GM23338 (cell line): ENCODE measurements at regions not wholly inside any gene's neighbourhood (a gene's known extent, or its start where the extent isn't known, plus 50 kb on each side); places are given as distances from the start of the nearest gene placed in this dataset.
"Not testable (repeated sequence)": the region's sequence is repeated elsewhere in the genome, so short reads cannot be mapped to it uniquely, and the experiment has no call there.

Experiments used
- ATAC-seq: fragments of 200-7000 bp; cut with Tn5 transposase; 3 replicates; pipeline ENCODE4 v1.9.1; 2020
- DNase-seq: peaks from one replicate; pipeline ENCODE4 v3.0.0-alpha.2; 2015; ENCODE audit warnings: low spot score
- H2AFZ ChIP-seq: fragments of 200-600 bp; sonication (generic); 2 replicates; pipeline ENCODE4 v1.8.0; 2016; ENCODE audit warnings: antibody characterized with exemption, mild to moderate bottlenecking, moderate library complexity
- H3F3A ChIP-seq: fragments of 200-600 bp; sonication (generic); replicated peaks from 2 replicates; pipeline ENCODE4 v1.8.0; 2017; ENCODE audit warnings: antibody characterized with exemption, mixed run types, low read depth
- H3K27ac ChIP-seq: fragments of 200-600 bp; sonication (generic); 2 replicates; pipeline ENCODE4 v1.6.1; 2016; ENCODE audit warnings: low read depth
- H3K27me3 ChIP-seq: fragments of 200-600 bp; sonication (generic); 2 replicates; pipeline ENCODE4 v1.8.0; 2016; ENCODE audit warnings: mild to moderate bottlenecking, mixed run types, moderate library complexity; ENCODE audit not compliant: insufficient read depth
- H3K36me3 ChIP-seq: fragments of 200-600 bp; sonication (generic); 2 replicates; pipeline ENCODE4 v1.8.0; 2016; ENCODE audit warnings: mild to moderate bottlenecking; ENCODE audit not compliant: insufficient read depth
- H3K4me1 ChIP-seq: fragments of 200-600 bp; sonication (generic); 2 replicates; pipeline ENCODE4 v1.8.0; 2016; ENCODE audit warnings: mild to moderate bottlenecking, moderate library complexity; ENCODE audit not compliant: insufficient read depth
- H3K4me2 ChIP-seq: fragments of 200-600 bp; sonication (generic); 2 replicates; pipeline ENCODE4 v1.7.1; 2017; ENCODE audit warnings: mixed run types
- H3K4me3 ChIP-seq: fragments of 200-600 bp; sonication (generic); 2 replicates; pipeline ENCODE4 v1.6.1; 2016; ENCODE audit warnings: mixed run types
- H3K79me2 ChIP-seq: fragments of 200-600 bp; sonication (generic); replicated peaks from 2 replicates; pipeline ENCODE4 v1.8.0; 2017; ENCODE audit warnings: mild to moderate bottlenecking; ENCODE audit not compliant: insufficient read depth
- H3K9me2 ChIP-seq: fragments of 200-600 bp; sonication (generic); 2 replicates; pipeline ENCODE4 v1.8.0; 2017; ENCODE audit not compliant: insufficient read depth
- H4K20me1 ChIP-seq: fragments of 200-600 bp; sonication (generic); replicated peaks from 2 replicates; pipeline ENCODE4 v1.8.0; 2017; ENCODE audit warnings: mild to moderate bottlenecking; ENCODE audit not compliant: insufficient read depth
- H3K27ac Mint-ChIP-seq: 2 replicates; pipeline ENCODE4 v1.8.0; 2020; ENCODE audit warnings: inconsistent platforms, mild to moderate bottlenecking, moderate library complexity, mixed read lengths
- H3K27me3 Mint-ChIP-seq: 3 replicates; pipeline ENCODE4 v1.8.0; 2022; ENCODE audit warnings: low read depth, mild to moderate bottlenecking, moderate library complexity, mixed read lengths, inconsistent platforms; ENCODE audit not compliant: insufficient read depth, poor library complexity
- H3K36me3 Mint-ChIP-seq: 3 replicates; pipeline ENCODE4 v1.8.0; 2021; ENCODE audit warnings: low read depth, mild to moderate bottlenecking, inconsistent platforms, moderate library complexity, mixed read lengths
- H3K4me1 Mint-ChIP-seq: 3 replicates; pipeline ENCODE4 v1.8.0; 2020; ENCODE audit warnings: mild to moderate bottlenecking, inconsistent platforms, mixed read lengths
- H3K4me3 Mint-ChIP-seq: 3 replicates; pipeline ENCODE4 v1.8.0; 2021; ENCODE audit warnings: moderate library complexity, mild to moderate bottlenecking, inconsistent platforms, mixed read lengths
- H3K9me3 Mint-ChIP-seq: 3 replicates; pipeline ENCODE4 v1.8.0; 2020; ENCODE audit warnings: moderate library complexity, mild to moderate bottlenecking, inconsistent platforms, mixed read lengths
- CREB1 ChIP-seq: fragments of 250-450 bp; sonication (Bioruptor Pico); IDR thresholded peaks from 2 replicates; pipeline ENCODE4 v1.5.0; 2020; ENCODE audit warnings: low read depth, mild to moderate bottlenecking, moderate library complexity
- EZH2 ChIP-seq: fragments of 200-600 bp; sonication (generic); IDR thresholded peaks from one replicate; pipeline ENCODE4 v1.8.0; 2017; ENCODE audit warnings: antibody characterized with exemption, mild to moderate bottlenecking, low read depth; ENCODE audit not compliant: unreplicated experiment
- EZH2phosphoT487 ChIP-seq: fragments of 200-600 bp; sonication (generic); IDR thresholded peaks from one replicate; pipeline ENCODE4 v1.8.1; 2018; ENCODE audit warnings: antibody characterized with exemption; ENCODE audit not compliant: unreplicated experiment
- JUNB ChIP-seq: IDR thresholded peaks from one replicate; pipeline ENCODE4 v1.6.1; 2016; ENCODE audit warnings: antibody characterized with exemption; ENCODE audit not compliant: unreplicated experiment
- NANOG ChIP-seq: IDR thresholded peaks from 2 replicates; pipeline ENCODE4 v1.6.1; 2016; ENCODE audit warnings: antibody characterized with exemption, borderline replicate concordance
- ZNF114 ChIP-seq: fragments of 250-450 bp; sonication (Bioruptor Pico); IDR thresholded peaks from 2 replicates; pipeline ENCODE4 v1.5.0; 2020; ENCODE audit warnings: mild to moderate bottlenecking, moderate library complexity
- ZNF331 ChIP-seq: fragments of 250-450 bp; sonication (Bioruptor Pico); IDR thresholded peaks from 2 replicates; pipeline ENCODE4 v1.5.0; 2020; ENCODE audit warnings: low read depth, mild to moderate bottlenecking, moderate library complexity
- TF ChIP-seq, protein P1 (sequence below): IDR thresholded peaks from one replicate; pipeline ENCODE4 v1.6.1; 2018; ENCODE audit warnings: antibody characterized with exemption; ENCODE audit not compliant: unreplicated experiment
- TF ChIP-seq, protein P2 (sequence below): IDR thresholded peaks from 2 replicates; pipeline ENCODE4 v1.6.1; 2016; ENCODE audit warnings: antibody characterized with exemption
- TF ChIP-seq, protein P3 (sequence below), 2 experiments: fragments of 200-600 bp in 1 of 2; sonication (generic) in 1 of 2; conservative IDR thresholded peaks; 2 replicates each; pipeline versions ENCODE4 v1.5.1 to v1.6.1; 2016 to 2017; ENCODE audit warnings: antibody characterized with exemption in 2 of 2, low read depth in 2 of 2, mild to moderate bottlenecking in 2 of 2, moderate library complexity in 1 of 2

DNA sequence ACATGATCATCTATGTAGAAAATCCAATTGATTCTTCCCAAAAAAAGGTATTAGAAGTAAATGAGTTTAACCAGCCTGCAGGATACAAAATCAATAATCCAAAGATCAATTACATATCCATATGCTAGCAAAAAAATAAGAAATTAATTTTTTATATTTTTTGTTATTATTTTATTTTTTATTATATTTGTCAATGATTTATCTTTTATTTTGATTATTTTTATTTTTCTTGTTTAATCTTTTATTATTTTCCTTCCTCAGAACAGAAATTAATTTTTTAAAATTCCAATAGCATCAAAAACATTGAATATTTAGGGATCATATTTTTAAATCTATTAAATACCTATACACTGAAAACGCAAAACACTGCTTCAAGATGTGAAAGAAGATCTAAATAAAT lies 331.2 kb downstream of the PLPP3 start:
- Histone ChIP-seq H3K9me2 (peaks cover 8% of the 10 kb centered on the region; the same call in 1 of the 2 replicates), H3K27me3 (no peaks in the 10 kb centered on the region), H3K4me3 (no peak overlapping the region), H3K4me1 (0 out of 2 replicates have a peak, but pooled peaks cover 2% of the 10 kb centered on the region), H3F3A (no peaks in the 10 kb centered on the region), H3K27ac (no peak overlapping the region), H3K36me3 (no peaks in the 10 kb centered on the region), H4K20me1 (no peaks in the 10 kb centered on the region), H3K79me2 (no peaks in the 10 kb centered on the region), H3K4me2 (no peak overlapping the region), H2AFZ (no peak overlapping the region)
- H3K36me3 Mint-ChIP-seq, result no peaks in the 10 kb centered on the region; the same call in 2 of the 3 replicates
- DNase-seq (no peak), ATAC-seq (no peak)
- no peak overlapping the region for H3K4me3 Mint-ChIP-seq
- no peaks in the 10 kb centered on the region for H3K27me3 Mint-ChIP-seq
- peaks cover 6% of the 10 kb centered on the region; the same call in 2 of the 3 replicates for H3K9me3 Mint-ChIP-seq
- TF ChIP-seq, protein P1, sequence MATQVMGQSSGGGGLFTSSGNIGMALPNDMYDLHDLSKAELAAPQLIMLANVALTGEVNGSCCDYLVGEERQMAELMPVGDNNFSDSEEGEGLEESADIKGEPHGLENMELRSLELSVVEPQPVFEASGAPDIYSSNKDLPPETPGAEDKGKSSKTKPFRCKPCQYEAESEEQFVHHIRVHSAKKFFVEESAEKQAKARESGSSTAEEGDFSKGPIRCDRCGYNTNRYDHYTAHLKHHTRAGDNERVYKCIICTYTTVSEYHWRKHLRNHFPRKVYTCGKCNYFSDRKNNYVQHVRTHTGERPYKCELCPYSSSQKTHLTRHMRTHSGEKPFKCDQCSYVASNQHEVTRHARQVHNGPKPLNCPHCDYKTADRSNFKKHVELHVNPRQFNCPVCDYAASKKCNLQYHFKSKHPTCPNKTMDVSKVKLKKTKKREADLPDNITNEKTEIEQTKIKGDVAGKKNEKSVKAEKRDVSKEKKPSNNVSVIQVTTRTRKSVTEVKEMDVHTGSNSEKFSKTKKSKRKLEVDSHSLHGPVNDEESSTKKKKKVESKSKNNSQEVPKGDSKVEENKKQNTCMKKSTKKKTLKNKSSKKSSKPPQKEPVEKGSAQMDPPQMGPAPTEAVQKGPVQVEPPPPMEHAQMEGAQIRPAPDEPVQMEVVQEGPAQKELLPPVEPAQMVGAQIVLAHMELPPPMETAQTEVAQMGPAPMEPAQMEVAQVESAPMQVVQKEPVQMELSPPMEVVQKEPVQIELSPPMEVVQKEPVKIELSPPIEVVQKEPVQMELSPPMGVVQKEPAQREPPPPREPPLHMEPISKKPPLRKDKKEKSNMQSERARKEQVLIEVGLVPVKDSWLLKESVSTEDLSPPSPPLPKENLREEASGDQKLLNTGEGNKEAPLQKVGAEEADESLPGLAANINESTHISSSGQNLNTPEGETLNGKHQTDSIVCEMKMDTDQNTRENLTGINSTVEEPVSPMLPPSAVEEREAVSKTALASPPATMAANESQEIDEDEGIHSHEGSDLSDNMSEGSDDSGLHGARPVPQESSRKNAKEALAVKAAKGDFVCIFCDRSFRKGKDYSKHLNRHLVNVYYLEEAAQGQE, result no peak
- no peak for TF ChIP-seq JUNB
- no peak overlapping the region for H3K27ac Mint-ChIP-seq
- peaks cover 6% of the 10 kb centered on the region; the same call in 2 of the 3 replicates for H3K4me1 Mint-ChIP-seq

DNA sequence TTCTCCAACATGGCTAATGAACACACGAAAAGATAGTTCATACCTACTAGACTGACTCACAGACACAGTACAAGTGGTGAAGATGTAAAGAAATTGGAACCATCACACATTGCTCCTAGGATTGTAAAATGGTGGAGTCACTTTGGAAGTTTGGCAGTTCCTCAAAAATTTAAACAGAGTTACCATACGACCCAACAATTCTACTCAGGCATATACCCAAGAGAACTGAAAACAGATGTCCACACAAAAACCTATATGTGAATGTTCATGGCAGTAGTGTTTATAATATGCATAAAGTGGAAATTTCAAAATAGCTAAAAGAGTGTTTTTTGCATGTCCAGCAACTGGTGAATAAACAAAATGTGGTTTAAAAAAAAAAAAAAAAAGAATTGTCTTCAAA lies 332.6 kb downstream of the PLPP3 start:
- ATAC-seq, H3K27me3 ChIP-seq, H3K36me3 ChIP-seq, H3K4me3 Mint-ChIP-seq, H3K4me2 ChIP-seq, H4K20me1 ChIP-seq, H3K36me3 Mint-ChIP-seq, H3K79me2 ChIP-seq, H3F3A ChIP-seq, H3K4me3 ChIP-seq, H3K4me1 ChIP-seq, H3K9me2 ChIP-seq, H3K27ac ChIP-seq, H2AFZ ChIP-seq, H3K27me3 Mint-ChIP-seq, H3K27ac Mint-ChIP-seq, H3K4me1 Mint-ChIP-seq, DNase-seq: not testable (repeated sequence)
- peaks cover 16% of the 10 kb centered on the region for H3K9me3 Mint-ChIP-seq

DNA sequence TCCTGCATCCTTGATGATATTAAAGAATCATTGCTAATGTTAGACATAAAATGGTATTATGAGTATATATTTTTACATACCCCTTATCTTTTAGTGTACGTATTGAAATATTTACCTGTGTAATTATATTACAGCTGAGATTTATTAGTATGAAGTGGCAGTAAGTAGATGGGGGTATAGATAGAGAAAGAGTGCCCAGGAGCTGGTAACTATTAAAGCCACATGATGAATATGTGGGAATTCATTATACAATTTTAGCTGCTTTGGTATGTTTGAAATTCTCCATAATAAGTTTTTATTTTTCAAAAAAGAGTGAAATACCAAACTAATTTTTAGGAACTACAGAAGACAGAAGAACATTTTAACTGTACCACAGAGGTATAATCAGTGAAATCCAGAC lies 339.0 kb downstream of the PLPP3 start:
- Histone ChIP-seq H3K27me3 (no peaks in the 10 kb centered on the region), H3F3A (no peaks in the 10 kb centered on the region), H3K27ac (no peak overlapping the region), H3K4me3 (no peak overlapping the region), H4K20me1 (no peaks in the 10 kb centered on the region), H3K4me1 (no peaks in the 10 kb centered on the region), H3K79me2 (no peaks in the 10 kb centered on the region), H2AFZ (no peak overlapping the region), H3K9me2 (no peaks in the 10 kb centered on the region), H3K4me2 (no peak overlapping the region), H3K36me3 (no peaks in the 10 kb centered on the region)
- TF ChIP-seq EZH2phosphoT487 (no peak), NANOG (no peak), ZNF114 (no peak), ZNF331 (no peak), CREB1 (CRISPR knock-in tag) (no peak), JUNB (no peak), EZH2 (no peak)
- TF ChIP-seq, protein P1, result no peak
- TF ChIP-seq, protein P2, sequence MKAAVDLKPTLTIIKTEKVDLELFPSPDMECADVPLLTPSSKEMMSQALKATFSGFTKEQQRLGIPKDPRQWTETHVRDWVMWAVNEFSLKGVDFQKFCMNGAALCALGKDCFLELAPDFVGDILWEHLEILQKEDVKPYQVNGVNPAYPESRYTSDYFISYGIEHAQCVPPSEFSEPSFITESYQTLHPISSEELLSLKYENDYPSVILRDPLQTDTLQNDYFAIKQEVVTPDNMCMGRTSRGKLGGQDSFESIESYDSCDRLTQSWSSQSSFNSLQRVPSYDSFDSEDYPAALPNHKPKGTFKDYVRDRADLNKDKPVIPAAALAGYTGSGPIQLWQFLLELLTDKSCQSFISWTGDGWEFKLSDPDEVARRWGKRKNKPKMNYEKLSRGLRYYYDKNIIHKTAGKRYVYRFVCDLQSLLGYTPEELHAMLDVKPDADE, result no peak
- TF ChIP-seq, protein P3, sequence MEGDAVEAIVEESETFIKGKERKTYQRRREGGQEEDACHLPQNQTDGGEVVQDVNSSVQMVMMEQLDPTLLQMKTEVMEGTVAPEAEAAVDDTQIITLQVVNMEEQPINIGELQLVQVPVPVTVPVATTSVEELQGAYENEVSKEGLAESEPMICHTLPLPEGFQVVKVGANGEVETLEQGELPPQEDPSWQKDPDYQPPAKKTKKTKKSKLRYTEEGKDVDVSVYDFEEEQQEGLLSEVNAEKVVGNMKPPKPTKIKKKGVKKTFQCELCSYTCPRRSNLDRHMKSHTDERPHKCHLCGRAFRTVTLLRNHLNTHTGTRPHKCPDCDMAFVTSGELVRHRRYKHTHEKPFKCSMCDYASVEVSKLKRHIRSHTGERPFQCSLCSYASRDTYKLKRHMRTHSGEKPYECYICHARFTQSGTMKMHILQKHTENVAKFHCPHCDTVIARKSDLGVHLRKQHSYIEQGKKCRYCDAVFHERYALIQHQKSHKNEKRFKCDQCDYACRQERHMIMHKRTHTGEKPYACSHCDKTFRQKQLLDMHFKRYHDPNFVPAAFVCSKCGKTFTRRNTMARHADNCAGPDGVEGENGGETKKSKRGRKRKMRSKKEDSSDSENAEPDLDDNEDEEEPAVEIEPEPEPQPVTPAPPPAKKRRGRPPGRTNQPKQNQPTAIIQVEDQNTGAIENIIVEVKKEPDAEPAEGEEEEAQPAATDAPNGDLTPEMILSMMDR (conservative IDR thresholded peaks at IDR 0.05; ENCODE audit: low read depth in 2 of 2), result no peak
- no peak for DNase-seq
- no peak overlapping the region for H3K4me3 Mint-ChIP-seq
- H3K9me3 Mint-ChIP-seq, result peaks cover 26% of the 10 kb centered on the region
- H3K27me3 Mint-ChIP-seq, result no peaks in the 10 kb centered on the region
- no peak for ATAC-seq
- no peak overlapping the region for H3K27ac Mint-ChIP-seq
- H3K36me3 Mint-ChIP-seq, result peaks cover 14% of the 10 kb centered on the region; the same call in 2 of the 3 replicates
- H3K4me1 Mint-ChIP-seq, result no peaks in the 10 kb centered on the region
